NOMO-1 (cell line): ENCODE measurements at regions not wholly inside any gene's neighbourhood (a gene's known extent, or its start where the extent isn't known, plus 50 kb on each side); places are given as distances from the start of the nearest gene placed in this dataset.

ENCODE experiments used
- DNase-seq, 2 experiments: peaks; one replicate each; lab custom pipeline; 2025; ENCODE audit not compliant: unreplicated experiment in 2 of 2; lab: John Stamatoyannopoulos, UW

DNA sequence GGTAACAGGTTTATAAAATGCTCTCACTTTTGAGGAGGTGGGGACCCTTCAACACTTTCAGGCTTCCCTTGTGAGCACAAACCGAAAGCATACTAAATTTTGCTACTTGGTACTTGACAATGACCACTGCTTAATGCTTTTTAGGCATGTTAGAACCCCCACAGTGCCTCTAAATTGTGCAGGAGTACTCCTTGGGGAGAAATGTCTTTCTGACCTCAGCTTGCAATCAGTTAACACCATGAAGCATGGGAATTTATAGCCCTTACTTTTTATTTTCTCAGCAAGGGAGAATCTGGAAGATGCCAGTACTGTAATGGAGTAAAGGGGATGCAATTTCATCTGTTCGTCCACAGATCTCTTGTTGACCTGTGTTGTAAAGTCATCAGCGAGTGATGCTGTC lies 308.9 kb upstream of the TBC1D5 start:
- no peak for DNase-seq

DNA sequence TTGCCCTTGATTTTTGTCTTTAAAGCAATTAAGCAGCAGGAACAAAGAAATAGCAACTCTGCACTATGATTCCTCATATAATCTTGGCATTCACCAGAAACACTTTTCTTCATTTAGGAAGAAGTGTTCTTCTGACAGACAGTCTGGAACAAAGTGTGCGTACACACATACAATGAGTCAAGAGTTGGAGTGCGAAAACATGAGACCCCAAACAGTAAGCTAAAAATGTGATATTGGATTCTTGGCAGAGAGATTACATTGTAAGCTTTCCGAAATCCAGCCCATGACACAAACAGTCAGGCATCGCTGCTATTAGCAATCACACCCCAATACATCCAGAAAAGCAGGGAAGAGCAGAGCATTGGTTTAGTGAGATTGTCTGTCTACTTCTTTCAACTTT lies 306.7 kb upstream of the TBC1D5 start:
- no peak for DNase-seq

DNA sequence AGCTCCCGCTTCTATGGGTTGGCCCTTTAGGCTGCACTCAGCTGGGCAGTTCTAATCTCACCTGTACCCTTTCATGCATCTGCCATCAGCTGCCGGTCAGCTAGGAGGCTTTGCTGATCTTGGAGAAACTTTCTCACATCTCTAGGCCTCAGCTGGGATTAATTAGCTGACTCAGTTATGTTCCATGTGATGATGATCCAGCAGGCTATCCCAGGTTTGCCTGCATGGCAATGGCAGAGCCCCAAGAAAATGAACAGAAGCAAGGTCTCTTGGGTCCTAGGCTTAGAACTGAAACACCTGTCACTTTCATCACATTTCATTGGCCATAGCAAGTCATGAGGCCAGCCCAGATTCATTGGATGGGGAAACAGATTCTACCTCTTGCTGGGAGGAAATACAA lies 304.6 kb upstream of the TBC1D5 start:
- no peak for DNase-seq

DNA sequence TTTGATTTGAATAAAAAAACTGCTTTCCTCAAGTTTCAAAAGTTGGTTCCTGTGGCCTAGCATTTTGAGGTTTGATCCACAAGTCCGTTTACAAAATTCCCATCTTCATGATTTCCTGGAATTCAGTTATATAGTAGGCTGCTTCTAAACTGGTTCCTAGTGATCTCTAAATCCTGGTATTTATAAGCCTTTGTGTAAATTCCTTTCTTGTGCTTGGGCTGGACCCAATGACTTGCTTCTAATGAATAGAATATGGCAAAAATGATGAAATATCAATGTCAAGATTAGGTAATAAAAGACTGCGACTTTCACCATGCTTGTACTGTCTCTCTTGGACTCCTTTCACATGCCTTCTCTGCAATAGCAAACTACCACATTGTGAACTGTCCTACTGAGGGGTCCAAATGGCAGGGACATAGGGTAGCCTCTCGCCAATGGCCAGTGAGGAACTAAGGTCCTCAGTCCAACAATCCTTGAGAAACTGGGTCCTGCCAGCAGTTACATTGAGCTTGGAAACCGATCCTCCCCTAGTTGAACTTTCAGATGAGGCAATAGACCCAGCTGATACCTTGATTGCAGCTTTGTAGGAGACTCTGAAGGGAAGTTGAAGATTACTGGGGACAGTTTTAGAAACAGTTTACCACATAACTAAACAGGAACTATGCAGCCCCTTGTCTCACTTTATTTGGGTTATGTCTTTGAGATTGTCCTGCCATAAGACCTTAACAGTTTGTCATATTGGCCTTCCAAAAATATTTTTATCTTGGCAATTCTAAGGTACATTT lies 303.9 kb upstream of the TBC1D5 start:
- peak; percentile 53 to 94 for DNase-seq

DNA sequence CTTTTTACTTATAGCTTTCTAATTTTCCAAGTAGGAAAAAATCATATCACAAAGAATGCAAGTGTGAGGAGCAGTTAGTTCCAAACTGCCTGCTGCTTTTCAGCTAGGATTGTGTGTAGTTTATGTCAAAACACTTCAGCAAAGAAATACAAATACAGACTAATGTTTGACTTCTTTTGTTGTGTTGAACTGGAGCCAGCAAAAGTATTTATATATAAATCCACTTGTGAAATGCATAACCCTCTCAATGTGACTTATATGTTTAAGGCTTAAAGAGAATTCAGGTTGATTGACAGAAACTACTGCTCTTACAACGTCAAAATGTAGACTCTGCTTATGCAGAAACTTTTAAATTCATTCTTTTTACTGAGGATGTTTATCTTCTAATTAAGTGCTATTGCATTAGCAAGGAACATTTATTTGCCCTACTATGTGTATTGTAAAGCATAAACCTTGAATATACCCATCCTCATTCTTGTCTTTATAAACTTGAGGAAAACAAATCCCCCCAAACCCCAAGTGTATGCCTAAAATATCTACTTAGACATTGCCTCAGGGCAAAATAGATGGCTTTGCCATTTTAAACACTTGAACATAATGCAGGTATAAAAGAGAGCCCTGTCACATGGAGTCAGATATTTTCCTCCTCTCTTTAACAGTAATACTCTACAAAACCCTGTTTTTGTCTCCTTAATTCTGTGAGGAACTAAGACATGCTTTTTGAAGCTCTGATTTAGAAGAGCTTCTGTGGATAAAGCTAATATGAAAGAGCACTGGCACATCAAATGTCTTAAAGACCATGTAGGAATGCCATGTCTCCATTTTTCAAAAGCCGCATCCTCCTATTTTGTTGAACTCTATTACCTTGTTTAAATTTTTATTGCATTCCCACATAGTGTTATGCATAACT lies 302.8 kb upstream of the TBC1D5 start:
- no peak for DNase-seq

DNA sequence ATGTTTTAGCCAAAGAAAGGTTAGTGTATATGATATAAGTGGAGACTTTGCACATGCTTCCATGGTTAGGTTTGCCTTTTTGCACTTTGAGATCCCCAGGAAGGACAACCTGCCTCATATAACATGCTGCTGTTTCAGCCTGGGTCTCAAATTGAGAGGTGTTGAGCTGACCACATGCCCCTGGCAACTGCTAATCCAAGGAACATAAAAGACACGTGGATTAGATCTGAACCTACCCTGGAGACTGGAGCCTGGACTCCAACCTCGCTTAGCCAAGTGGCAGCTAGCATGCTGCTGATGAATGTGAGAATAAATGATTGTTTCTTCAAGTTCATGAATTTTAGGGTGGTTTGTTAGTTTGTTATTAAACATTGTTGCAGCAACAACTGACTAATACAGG lies 301.8 kb upstream of the TBC1D5 start:
- DNase-seq = no peak

DNA sequence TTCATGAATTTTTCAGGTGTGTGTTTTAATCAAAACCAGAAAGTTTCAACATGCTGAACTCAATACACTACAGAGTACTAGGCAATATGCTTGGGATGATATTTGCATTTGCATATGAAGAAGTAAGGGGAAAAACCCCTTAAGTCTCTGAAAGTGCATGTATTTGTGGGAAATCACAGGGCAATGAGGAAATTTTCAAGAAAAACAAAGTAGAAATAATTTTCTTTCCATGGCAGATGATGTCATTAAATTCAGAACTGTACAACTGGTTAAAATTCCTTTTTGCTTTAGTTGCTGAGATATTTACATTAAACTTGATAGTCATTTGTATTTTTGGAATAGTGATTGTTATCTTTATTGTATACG lies 294.0 kb upstream of the TBC1D5 start:
- DNase-seq = no peak

DNA sequence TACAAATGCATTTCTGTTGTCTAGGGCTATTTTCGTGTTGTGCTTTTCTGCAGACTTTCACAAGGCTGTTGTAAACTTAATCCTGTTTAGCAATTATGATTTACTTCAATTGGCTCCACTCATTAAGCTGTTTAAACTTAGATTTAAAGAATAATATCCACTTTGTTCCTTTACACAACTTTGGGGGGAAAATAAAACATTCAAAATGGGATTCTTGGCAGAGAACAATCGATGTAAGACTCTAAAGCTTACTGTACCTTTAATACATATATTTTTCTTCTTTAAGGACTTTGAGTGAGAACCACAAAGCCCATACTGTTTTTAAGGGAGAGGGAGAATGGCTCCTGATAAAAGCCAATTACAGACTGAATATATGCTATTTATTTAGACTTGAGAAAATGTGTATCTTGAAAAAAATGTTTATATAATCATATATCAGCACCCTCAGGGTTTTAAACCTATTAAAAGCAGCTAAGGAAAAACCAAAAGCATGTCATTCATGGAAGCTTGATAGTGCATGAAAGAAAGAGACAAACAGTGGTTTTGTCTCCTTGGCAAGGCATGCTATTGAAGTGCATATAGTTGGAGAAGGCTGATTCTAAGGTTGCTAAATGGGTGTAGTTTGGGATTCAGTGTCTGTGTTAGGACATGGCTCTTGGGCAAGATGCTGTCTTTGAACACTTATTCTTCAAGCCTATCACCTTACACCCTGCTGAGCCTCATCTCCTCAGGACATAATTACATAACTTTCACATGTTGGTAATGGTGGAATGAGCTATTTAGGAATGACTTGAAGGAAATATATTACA lies 293.4 kb upstream of the TBC1D5 start:
- DNase-seq = no peak

DNA sequence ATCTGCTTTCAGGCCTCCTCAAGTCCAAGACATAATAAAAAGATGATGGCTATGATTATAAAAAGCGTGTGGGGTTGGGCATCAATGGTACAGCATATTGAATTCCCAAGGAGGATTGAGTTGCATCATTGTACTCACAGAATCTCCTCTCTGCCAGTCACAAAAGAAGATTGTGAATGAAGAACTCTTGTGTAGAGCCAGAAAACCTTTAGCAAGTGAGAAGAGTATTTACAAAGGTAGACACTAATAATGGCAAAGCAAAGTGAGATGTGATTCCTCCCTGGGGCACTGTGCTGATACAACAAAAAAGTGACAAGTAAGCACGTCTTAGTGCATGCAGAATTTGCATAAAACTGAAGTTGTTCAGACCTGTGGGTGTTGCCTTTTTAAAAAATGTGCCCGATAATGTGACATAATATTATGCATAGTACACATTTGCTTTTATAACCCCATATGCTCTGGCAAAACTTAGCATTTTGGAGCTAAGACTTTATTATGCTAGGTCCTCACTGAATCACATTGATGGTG lies 291.2 kb upstream of the TBC1D5 start:
- DNase-seq = no peak

DNA sequence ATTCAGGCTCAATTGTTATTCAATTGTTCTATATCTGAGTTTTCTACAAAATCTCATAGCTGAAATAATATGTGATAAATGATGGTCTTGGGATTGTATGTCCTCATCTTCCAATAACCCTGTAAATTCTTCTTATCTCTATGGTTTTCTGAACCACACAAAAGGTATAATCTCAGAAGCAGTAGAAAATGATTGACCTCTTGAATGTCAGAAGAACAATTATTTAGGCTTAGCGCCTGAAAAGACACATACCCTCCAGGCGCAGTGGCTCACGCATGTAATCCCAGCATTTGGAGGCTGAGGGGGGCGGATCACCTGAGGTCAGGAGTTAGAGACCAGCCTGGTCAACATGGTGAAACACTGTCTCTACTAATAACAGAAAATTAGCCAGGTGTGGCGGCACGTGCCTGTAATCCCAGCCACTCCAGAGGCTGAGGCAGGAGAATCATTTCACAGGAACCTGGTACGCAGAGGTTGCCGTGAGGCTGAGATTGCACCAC lies 288.0 kb upstream of the TBC1D5 start:
- DNase-seq = no peak

DNA sequence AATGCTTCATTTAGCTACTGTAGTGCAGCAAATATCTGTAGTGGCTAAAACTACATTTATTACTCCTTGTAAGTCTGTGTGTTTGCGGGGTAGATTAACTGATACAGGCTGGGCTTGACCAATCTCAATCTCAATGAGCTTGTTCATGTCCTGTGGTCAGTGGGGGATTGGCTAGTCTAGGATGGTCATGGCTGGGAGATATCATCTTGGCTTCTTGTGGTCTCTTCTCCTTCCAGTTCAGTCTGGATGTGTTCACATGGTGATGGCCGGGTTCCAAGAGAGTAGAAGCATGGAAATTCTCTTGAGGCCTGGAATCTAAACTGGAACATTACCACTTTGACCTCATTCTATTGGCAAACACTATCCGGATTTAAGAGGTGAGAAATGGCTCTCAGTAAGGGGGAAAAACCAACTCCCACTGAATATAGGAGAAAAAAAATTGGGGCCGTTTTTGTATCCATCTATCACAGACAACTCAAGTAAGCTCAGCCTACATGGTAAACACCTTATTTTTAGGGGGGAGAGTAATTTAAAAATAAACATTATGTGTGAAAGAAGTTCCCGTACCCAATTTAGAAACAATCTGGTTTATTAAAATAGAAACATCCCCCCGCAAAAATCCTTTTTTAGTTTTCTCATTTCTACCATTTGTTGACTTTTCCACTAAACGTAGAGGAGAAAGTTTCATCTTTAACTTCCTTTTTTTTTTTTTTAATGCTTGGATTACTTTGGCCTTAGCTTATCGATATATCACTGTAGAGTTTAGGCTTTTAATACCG lies 284.9 kb upstream of the TBC1D5 start:
- DNase-seq = no peak

DNA sequence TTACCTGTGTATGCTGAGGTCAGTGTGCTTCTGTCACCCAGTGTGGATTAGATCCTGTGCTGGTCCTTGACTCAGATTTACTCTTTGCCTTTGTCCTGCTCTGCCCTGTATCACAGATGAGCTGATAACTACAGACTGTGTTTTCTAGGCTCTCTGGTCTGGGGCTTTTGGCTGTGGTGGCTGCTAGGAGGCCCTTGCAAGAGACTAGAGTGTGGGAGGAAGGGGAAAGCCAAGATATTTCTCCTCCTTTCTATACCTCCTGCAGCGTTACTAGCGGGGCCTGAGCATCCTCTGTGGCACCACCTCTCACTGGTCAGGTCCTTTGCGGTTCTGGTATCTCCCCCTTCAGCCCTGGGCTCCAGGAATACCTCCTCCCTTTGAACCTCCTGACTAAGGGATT lies 282.3 kb upstream of the TBC1D5 start:
- no peak for DNase-seq

DNA sequence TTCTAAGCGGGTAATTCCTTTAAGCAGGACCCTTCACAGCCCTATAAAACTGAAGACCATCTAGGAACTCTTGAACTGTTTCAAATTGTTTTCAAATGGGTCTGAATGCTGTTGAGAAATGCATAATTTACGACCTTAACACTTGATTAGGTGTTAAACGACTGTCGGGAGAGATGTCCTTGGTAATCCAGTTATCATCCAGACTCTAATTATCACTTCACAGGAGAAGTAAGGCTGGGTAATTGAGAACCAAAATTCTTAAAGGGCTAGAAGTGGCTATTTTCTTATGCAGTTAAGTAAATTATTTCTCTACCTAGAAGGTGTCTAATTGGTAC lies 276.7 kb upstream of the TBC1D5 start:
- no peak for DNase-seq

DNA sequence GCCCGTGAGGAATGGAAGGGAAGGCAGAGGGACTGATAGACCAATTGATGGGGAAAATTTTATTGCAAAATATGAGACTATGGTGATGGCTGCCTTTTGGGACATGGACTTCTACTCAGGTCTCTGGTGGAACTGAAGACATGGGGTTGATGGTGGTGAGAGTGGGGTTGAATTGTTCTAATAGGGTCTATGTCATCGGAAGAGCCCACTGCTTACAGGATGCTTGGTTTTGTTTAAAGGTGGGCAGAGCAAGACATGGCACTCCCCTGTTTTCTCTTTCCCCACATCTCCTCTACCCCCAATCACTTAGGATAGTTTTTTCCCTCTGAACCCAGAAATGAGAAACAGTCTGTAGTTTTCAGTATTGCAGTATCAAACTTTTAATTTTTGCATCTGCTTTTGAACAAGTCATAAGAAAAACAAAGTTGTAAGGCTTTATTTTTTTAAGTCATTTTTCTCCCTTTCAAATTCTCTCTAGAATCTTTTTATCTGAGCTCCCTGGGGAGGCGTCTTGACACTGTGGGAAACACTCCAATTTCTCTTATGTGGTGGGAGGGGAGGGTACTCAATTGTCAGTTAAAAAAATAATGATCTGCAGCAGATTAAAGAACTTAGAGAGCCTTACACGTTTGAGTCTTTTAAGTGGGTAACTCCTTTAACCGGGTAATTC lies 276.2 kb upstream of the TBC1D5 start:
- no peak for DNase-seq

DNA sequence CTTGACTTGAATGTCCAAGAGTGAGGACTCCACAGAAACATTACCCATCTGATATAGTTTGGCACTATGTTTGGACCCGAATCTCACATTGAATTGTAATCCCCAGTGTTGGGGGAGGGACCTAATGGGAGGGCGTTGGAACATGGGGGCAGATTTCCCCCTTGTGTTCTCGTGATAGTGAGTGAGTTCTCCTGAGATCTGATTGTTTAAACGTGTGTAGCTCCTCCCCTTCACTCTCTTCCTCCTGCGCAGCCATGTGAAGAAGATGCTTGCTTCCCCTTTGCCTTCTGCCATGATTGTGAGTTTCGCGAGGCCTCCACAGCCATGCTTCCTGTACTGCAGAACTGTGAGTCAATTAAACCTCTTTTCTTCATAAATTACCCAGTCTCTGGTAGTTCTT lies 273.9 kb upstream of the TBC1D5 start:
- DNase-seq = no peak

DNA sequence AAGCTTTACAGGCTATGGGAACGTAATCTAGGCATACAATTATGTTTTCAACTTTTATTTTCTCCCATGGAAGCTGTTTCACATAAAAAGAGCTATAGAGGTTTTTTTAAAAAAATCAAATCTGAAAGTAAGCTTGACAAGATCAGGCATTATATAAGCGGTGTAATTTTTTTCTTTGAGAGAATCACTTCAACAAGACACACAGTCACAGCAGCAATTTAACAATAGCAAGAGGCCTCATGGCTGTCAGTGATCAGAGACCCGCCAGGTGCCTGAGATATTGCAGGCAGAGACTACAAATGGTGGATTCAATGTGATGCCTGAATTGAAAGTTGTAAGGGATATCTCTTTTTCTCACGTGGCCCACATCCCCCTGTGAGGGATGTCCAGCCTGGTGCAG lies 270.5 kb upstream of the TBC1D5 start:
- DNase-seq = no peak

DNA sequence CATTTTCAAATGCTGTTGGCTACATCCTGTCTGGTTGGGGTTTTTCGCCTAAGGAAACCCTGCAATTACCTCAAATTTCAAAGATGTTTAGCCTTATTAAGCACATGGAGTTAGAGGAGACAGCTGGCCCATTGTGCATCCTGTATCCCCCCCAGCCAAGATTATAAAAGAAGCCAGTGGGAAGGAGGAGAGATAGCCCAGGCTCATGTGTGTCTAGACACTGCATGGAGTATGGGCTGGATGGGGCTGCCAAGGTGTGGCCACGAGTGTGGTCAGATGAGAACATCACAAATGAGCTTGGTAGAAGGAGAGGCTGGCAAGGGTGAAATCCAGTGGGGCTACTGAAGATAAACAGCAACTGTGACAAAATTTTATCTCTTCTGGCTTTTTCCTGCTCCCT lies 270.0 kb upstream of the TBC1D5 start:
- no peak for DNase-seq

DNA sequence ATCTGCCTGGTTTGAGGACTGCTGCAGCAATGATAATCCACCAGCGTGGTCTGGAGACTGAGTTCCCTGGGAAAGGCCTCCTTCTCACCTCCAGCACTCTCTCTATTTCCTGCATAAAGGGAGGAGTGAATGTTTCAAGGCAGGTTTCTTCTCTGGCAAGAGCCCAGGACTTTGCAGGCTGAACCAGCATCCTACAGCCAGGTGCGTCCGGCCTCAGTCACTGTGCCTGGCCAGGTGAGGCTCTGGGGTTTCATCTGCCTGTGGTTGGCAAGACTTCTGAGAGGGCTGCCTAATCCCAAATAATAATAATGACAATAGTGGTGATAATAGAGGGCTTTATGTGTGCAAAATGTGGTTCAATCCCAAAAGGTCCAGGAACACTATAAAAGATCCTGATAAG lies 269.0 kb upstream of the TBC1D5 start:
- no peak for DNase-seq

DNA sequence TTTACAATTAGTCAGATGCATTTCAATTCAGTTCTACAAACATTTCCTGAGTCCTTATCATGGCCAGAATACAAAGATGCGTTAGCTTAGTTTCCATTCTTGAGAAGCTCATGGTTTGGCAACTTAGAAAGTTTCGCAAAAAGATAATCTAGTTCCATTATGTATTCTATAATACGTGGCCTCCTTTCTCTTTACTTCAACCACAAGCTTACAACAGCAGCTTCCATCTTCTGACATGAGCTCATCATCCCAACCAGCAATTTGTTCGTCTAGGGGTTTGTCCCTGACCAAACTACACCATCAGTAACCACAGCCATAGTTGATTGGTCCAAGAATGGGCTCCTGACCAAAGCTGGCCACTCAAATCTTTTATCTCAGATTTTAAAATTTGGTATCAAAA lies 267.6 kb upstream of the TBC1D5 start:
- DNase-seq = peak; percentile 33 to 47
